ENCODE measurements at regions not wholly inside any gene's neighbourhood (a gene's known extent, or its start where the extent isn't known, plus 50 kb on each side); places are given as distances from the start of the nearest gene placed in this dataset.

GRCh38 chr17:70610161-70610560 lies 440.8 kb downstream of the KCNJ2 start:
- H3K27ac Mint-ChIP-seq = no peak overlapping the region
- no peak for DNase-seq
- no peaks in the 10 kb centered on the region for H3K36me3 Mint-ChIP-seq (ENCODE audit: low read depth)
- intact Hi-C loops (cut with DNase I, micrococcal nuclease) = no loop called here
- H3K9me3 Mint-ChIP-seq (ENCODE audit: low read depth) = no peaks in the 10 kb centered on the region
- POLR2A ChIA-PET = no interaction called here
- H3K4me1 Mint-ChIP-seq = no peaks in the 10 kb centered on the region
- CTCF ChIA-PET = interaction anchor here (0.6 kb wide), 2 partner anchors 157 to 703 kb away, joined by 3 read pairs; no protein-coding TSS in a partner anchor
- no peak for ATAC-seq
- no peaks in the 10 kb centered on the region for H3K27me3 Mint-ChIP-seq
- no peak overlapping the region for H3K4me3 Mint-ChIP-seq

GRCh38 chr17:70613681-70614080 lies 444.3 kb downstream of the KCNJ2 start:
- Mint-ChIP-seq H3K4me1 (no peaks in the 10 kb centered on the region), H3K36me3 (ENCODE audit: low read depth) (no peaks in the 10 kb centered on the region), H3K27ac (no peak overlapping the region), H3K9me3 (ENCODE audit: low read depth) (no peaks in the 10 kb centered on the region), H3K4me3 (no peak overlapping the region), H3K27me3 (no peaks in the 10 kb centered on the region)
- DNase-seq (no peak), ATAC-seq (no peak)
- ChIA-PET POLR2A (no interaction called here), CTCF (no interaction called here)
- intact Hi-C loops (cut with DNase I, micrococcal nuclease) = no loop called here

- no peaks in the 10 kb centered on the region for H3K4me1 Mint-ChIP-seq
- H3K27me3 Mint-ChIP-seq = no peaks in the 10 kb centered on the region
- no peak for ATAC-seq
- H3K4me3 Mint-ChIP-seq = no peak overlapping the region
- ChIA-PET CTCF (interaction anchor here (0.6 kb wide), 1 partner anchor 151 kb away, joined by 3 read pairs; no protein-coding TSS in a partner anchor), POLR2A (no interaction called here)
- intact Hi-C loops (cut with DNase I, micrococcal nuclease) = no loop called here
- DNase-seq = no peak
- no peaks in the 10 kb centered on the region for H3K36me3 Mint-ChIP-seq (ENCODE audit: low read depth)
- no peaks in the 10 kb centered on the region for H3K9me3 Mint-ChIP-seq (ENCODE audit: low read depth)
- H3K27ac Mint-ChIP-seq = no peak overlapping the region
Observed at GRCh38 chr17:70615831-70616230, 446.5 kb downstream of the KCNJ2 start.

GRCh38 chr17:70618641-70619040 lies 449.3 kb downstream of the KCNJ2 start:
- ChIA-PET CTCF (no interaction called here), POLR2A (no interaction called here)
- no peak overlapping the region for H3K27ac Mint-ChIP-seq
- ATAC-seq (no peak), DNase-seq (no peak)
- no peak overlapping the region for H3K4me3 Mint-ChIP-seq
- intact Hi-C loops (cut with DNase I, micrococcal nuclease) = no loop called here
- no peaks in the 10 kb centered on the region for H3K36me3 Mint-ChIP-seq (ENCODE audit: low read depth)
- no peaks in the 10 kb centered on the region for H3K27me3 Mint-ChIP-seq
- H3K4me1 Mint-ChIP-seq = peaks cover 4% of the 10 kb centered on the region
- no peaks in the 10 kb centered on the region for H3K9me3 Mint-ChIP-seq (ENCODE audit: low read depth)

- H3K4me3 Mint-ChIP-seq = no peak overlapping the region
- H3K27ac Mint-ChIP-seq = no peak overlapping the region
- peaks cover 4% of the 10 kb centered on the region for H3K4me1 Mint-ChIP-seq
- ChIA-PET POLR2A (no interaction called here), CTCF (no interaction called here)
- H3K9me3 Mint-ChIP-seq (ENCODE audit: low read depth) = no peaks in the 10 kb centered on the region
- no peak for ATAC-seq
- no peaks in the 10 kb centered on the region for H3K27me3 Mint-ChIP-seq
- DNase-seq = no peak
- intact Hi-C loops (cut with DNase I, micrococcal nuclease) = loop anchor here (5.0 to 10.0 kb wide), 3 partner anchors 457 to 1094 kb away; partner anchors contain the start of gene KCNJ2 (in 1 of the 2)
- H3K36me3 Mint-ChIP-seq (ENCODE audit: low read depth) = no peaks in the 10 kb centered on the region
Observed at GRCh38 chr17:70621566-70621965, 452.2 kb downstream of the KCNJ2 start.

- H3K27ac Mint-ChIP-seq = no peak overlapping the region
- peak; percentile 56 for DNase-seq
- ChIA-PET CTCF (no interaction called here), POLR2A (no interaction called here)
- H3K4me3 Mint-ChIP-seq = no peak overlapping the region
- H3K36me3 Mint-ChIP-seq (ENCODE audit: low read depth) = no peaks in the 10 kb centered on the region
- no peak for ATAC-seq
- no peaks in the 10 kb centered on the region for H3K9me3 Mint-ChIP-seq (ENCODE audit: low read depth)
- no peaks in the 10 kb centered on the region for H3K27me3 Mint-ChIP-seq
- intact Hi-C loops (cut with DNase I, micrococcal nuclease) = loop anchor here (2.0 to 10.0 kb wide), 5 partner anchors 458 to 1095 kb away; partner anchors contain the start of gene KCNJ2 (in 1 of the 2)
- H3K4me1 Mint-ChIP-seq = peaks cover 4% of the 10 kb centered on the region
Observed at GRCh38 chr17:70622368-70623260, 453.3 kb downstream of the KCNJ2 start.

GRCh38 chr17:70624211-70624610 lies 454.9 kb downstream of the KCNJ2 start:
- H3K36me3 Mint-ChIP-seq (ENCODE audit: low read depth) = no peaks in the 10 kb centered on the region
- H3K4me3 Mint-ChIP-seq = no peak overlapping the region
- H3K27me3 Mint-ChIP-seq = no peaks in the 10 kb centered on the region
- DNase-seq (no peak), ATAC-seq (no peak)
- ChIA-PET CTCF (no interaction called here), POLR2A (no interaction called here)
- intact Hi-C loops (cut with DNase I, micrococcal nuclease) = loop anchor here (5.0 to 10.0 kb wide), 3 partner anchors 459 to 1097 kb away; partner anchors contain the start of gene KCNJ2 (in 1 of the 2)
- peaks cover 4% of the 10 kb centered on the region for H3K4me1 Mint-ChIP-seq
- H3K27ac Mint-ChIP-seq = no peak overlapping the region
- no peaks in the 10 kb centered on the region for H3K9me3 Mint-ChIP-seq (ENCODE audit: low read depth)

- Mint-ChIP-seq H3K4me1 (no peaks in the 10 kb centered on the region), H3K27me3 (peaks cover 2% of the 10 kb centered on the region), H3K36me3 (ENCODE audit: low read depth) (no peaks in the 10 kb centered on the region), H3K27ac (no peak overlapping the region), H3K4me3 (no peak overlapping the region), H3K9me3 (ENCODE audit: low read depth) (no peaks in the 10 kb centered on the region)
- POLR2A ChIA-PET = no interaction called here
- CTCF ChIA-PET = interaction anchor here (0.6 to 1.3 kb wide), 3 partner anchors 12 to 1061 kb away, joined by 3 to 6 read pairs (median 4); no protein-coding TSS in a partner anchor
- DNase-seq = no peak
- ATAC-seq = no peak
- intact Hi-C loops (cut with DNase I, micrococcal nuclease) = loop anchor here (10.0 kb wide), 2 partner anchors 455 to 465 kb away; partner anchors contain the start of gene KCNJ2 (in 1 of the 2)
Observed at GRCh38 chr17:70629902-70630301, 460.6 kb downstream of the KCNJ2 start.

- Mint-ChIP-seq H3K27ac (no peak overlapping the region), H3K4me1 (no peaks in the 10 kb centered on the region), H3K4me3 (no peak overlapping the region), H3K9me3 (ENCODE audit: low read depth) (no peaks in the 10 kb centered on the region), H3K36me3 (ENCODE audit: low read depth) (no peaks in the 10 kb centered on the region), H3K27me3 (peaks cover 2% of the 10 kb centered on the region)
- peak; percentile 5 for DNase-seq
- ATAC-seq = no peak
- intact Hi-C loops (cut with DNase I, micrococcal nuclease) = loop anchor here (1.0 to 10.0 kb wide), 7 partner anchors 448 to 1981 kb away; no protein-coding TSS in a partner anchor
- ChIA-PET CTCF (interaction anchor here (0.6 to 1.0 kb wide), 2 partner anchors 11 to 831 kb away, joined by 3 read pairs; no protein-coding TSS in a partner anchor), POLR2A (no interaction called here)
Observed at GRCh38 chr17:70636517-70637133, 467.3 kb downstream of the KCNJ2 start.

- CTCF ChIA-PET = interaction anchor here (1.1 kb wide), 1 partner anchor 12 kb away, joined by 3 read pairs; no protein-coding TSS in a partner anchor
- no peak for DNase-seq
- H3K4me3 Mint-ChIP-seq = no peak overlapping the region
- no peaks in the 10 kb centered on the region for H3K4me1 Mint-ChIP-seq
- H3K27ac Mint-ChIP-seq = no peak overlapping the region
- peaks cover 2% of the 10 kb centered on the region for H3K27me3 Mint-ChIP-seq
- ATAC-seq = no peak
- POLR2A ChIA-PET = no interaction called here
- peaks cover 5% of the 10 kb centered on the region for H3K9me3 Mint-ChIP-seq (ENCODE audit: low read depth)
- intact Hi-C loops (cut with DNase I, micrococcal nuclease) = no loop called here
- H3K36me3 Mint-ChIP-seq (ENCODE audit: low read depth) = no peaks in the 10 kb centered on the region
Observed at GRCh38 chr17:70642059-70642458, 472.7 kb downstream of the KCNJ2 start.

- Mint-ChIP-seq H3K27me3 (peaks cover 2% of the 10 kb centered on the region), H3K4me1 (no peaks in the 10 kb centered on the region), H3K4me3 (no peak overlapping the region), H3K9me3 (ENCODE audit: low read depth) (peaks cover 7% of the 10 kb centered on the region), H3K36me3 (ENCODE audit: low read depth) (no peaks in the 10 kb centered on the region), H3K27ac (no peak overlapping the region)
- DNase-seq = no peak
- intact Hi-C loops (cut with DNase I, micrococcal nuclease) = no loop called here
- ChIA-PET CTCF (interaction anchor here (0.7 kb wide), 1 partner anchor 1587 kb away, joined by 3 read pairs; no protein-coding TSS in a partner anchor), POLR2A (no interaction called here)
- no peak for ATAC-seq
Observed at GRCh38 chr17:70644096-70644495, 474.8 kb downstream of the KCNJ2 start.
